ENCODE measurements at regions not wholly inside any gene's neighbourhood (a gene's known extent, or its start where the extent isn't known, plus 50 kb on each side); places are given as distances from the start of the nearest gene placed in this dataset.

GRCh38 chr1:42047508-42047880 is 105.7 kb upstream of the GUCA2B start (continued):
- no peak for TF ChIP-seq ZNF217 (CRISPR knock-in tag; IDR thresholded peaks at IDR 0.05)

DNA sequence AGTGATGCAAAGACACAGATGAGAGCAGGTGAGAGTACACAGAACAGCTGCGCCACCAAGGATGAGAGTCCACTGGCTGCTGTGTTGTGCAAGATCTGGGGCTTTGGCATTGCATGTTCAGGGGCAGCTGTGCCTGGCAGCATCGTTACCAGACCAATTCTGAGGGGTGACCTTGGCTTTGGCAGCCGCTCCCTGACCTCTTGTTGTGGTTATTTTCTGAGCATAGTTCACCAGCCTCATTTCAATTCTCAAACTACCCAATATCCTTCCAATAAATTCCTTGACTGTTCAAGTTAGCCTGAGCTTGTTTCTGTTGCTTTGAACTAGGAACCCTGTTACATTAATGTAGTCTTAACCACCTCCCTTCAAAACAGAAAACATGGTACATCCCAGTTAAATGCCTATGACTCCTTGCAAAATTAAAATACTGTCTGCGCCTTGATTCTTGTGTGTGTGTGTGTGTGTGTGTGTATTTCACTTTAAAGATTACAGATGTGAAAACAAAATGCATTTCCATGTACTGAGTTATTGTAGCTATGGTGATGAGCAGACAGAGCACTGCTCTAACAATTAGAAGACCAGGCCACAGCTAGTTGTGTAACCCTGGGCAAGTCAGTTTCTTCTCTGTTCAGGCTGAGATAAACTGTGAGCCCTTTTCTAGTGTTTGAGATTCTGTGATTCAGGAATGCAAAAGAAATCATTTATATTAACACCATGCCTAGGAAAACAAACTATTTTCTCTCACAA is 106.3 kb upstream of the GUCA2B start:
- POLR2A ChIA-PET = interaction anchor here (1.0 kb wide), 1 partner anchor 15 kb away, joined by 3 read pairs; no protein-coding TSS in a partner anchor
- in situ Hi-C loops (cut with MboI) = no loop called here

More for the DNA sequence above, 106.3 kb upstream of the GUCA2B start:
- WGBS (ENCODE audit: insufficient coverage, low coverage, missing lambda C conversion rate) = 0% methylated on average over 4 of the region's 4 CpGs
- Histone ChIP-seq H4K20me1 (replicated peaks; ENCODE audit: control insufficient read depth, insufficient read depth, low read length) (no peaks in the 10 kb centered on the region), H3K9ac (ENCODE audit: insufficient read depth in 1 of 2, low read depth in 2 of 2, low read length in 2 of 2) (no peak overlapping the region), H3K4me1 (replicated peaks in 1 of 2; ENCODE audit: control insufficient read depth in 2 of 2, insufficient read depth in 2 of 2, low read length in 2 of 2) (no peaks in the 10 kb centered on the region), H3K4me2 (ENCODE audit: insufficient read depth, low read length) (no peak overlapping the region), H3K36me3 (ENCODE audit: control insufficient read depth, insufficient read depth, low read length) (no peaks in the 10 kb centered on the region), H3K9me1 (ENCODE audit: control insufficient read depth, insufficient read depth, low read length) (no peaks in the 10 kb centered on the region), H2AFZ (ENCODE audit: low read depth, low read length) (no peak overlapping the region), H3K79me2 (ENCODE audit: control insufficient read depth, insufficient read depth, low read length) (no peaks in the 10 kb centered on the region), H3K4me3 (no peak overlapping the region), H3K27me3 (ENCODE audit: control insufficient read depth in 2 of 2, insufficient read depth in 2 of 2, low read length in 2 of 2) (peaks cover 2 to 4% of the 10 kb centered on the region in 2 experiments; a peak in 2 of 5 replicates), H3K27ac (ENCODE audit: extremely low read depth, low read depth, low read length) (no peak overlapping the region), H3K9me3 (replicated peaks; ENCODE audit: control insufficient read depth, insufficient read depth, low read depth, low read length) (no peaks in the 10 kb centered on the region)
- FAIRE-seq (no peak), DNase-seq (ENCODE audit: extremely low read depth in 1 of 4, low spot score in 3 of 4) (no peak), ATAC-seq (no peak)
- BruUV-seq (replicated peaks) = no TSS peak
- TF ChIP-seq, protein P1, sequence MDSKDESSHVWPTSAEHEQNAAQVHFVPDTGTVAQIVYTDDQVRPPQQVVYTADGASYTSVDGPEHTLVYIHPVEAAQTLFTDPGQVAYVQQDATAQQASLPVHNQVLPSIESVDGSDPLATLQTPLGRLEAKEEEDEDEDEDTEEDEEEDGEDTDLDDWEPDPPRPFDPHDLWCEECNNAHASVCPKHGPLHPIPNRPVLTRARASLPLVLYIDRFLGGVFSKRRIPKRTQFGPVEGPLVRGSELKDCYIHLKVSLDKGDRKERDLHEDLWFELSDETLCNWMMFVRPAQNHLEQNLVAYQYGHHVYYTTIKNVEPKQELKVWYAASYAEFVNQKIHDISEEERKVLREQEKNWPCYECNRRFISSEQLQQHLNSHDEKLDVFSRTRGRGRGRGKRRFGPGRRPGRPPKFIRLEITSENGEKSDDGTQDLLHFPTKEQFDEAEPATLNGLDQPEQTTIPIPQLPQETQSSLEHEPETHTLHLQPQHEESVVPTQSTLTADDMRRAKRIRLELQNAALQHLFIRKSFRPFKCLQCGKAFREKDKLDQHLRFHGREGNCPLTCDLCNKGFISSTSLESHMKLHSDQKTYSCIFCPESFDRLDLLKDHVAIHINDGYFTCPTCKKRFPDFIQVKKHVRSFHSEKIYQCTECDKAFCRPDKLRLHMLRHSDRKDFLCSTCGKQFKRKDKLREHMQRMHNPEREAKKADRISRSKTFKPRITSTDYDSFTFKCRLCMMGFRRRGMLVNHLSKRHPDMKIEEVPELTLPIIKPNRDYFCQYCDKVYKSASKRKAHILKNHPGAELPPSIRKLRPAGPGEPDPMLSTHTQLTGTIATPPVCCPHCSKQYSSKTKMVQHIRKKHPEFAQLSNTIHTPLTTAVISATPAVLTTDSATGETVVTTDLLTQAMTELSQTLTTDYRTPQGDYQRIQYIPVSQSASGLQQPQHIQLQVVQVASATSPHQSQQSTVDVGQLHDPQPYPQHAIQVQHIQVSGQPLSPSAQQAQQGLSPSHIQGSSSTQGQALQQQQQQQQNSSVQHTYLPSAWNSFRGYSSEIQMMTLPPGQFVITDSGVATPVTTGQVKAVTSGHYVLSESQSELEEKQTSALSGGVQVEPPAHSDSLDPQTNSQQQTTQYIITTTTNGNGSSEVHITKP (IDR thresholded peaks at IDR 0.05; ENCODE audit: partially characterized antibody) = peak; percentile 84
- TF ChIP-seq, protein P2, sequence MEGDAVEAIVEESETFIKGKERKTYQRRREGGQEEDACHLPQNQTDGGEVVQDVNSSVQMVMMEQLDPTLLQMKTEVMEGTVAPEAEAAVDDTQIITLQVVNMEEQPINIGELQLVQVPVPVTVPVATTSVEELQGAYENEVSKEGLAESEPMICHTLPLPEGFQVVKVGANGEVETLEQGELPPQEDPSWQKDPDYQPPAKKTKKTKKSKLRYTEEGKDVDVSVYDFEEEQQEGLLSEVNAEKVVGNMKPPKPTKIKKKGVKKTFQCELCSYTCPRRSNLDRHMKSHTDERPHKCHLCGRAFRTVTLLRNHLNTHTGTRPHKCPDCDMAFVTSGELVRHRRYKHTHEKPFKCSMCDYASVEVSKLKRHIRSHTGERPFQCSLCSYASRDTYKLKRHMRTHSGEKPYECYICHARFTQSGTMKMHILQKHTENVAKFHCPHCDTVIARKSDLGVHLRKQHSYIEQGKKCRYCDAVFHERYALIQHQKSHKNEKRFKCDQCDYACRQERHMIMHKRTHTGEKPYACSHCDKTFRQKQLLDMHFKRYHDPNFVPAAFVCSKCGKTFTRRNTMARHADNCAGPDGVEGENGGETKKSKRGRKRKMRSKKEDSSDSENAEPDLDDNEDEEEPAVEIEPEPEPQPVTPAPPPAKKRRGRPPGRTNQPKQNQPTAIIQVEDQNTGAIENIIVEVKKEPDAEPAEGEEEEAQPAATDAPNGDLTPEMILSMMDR (IDR thresholded peaks at IDR 0.05 in 2 of 3, conservative IDR thresholded peaks at IDR 0.05 in 1 of 3; ENCODE audit: insufficient read depth in 2 of 3, low read depth in 1 of 3, low read length in 3 of 3) = no peak
- intact Hi-C loops (cut with micrococcal nuclease) = no loop called here
- CTCF ChIA-PET (ENCODE audit: low intra/inter-chr PET ratio) = no interaction called here
